ENCODE measurements at regions not wholly inside any gene's neighbourhood (a gene's known extent, or its start where the extent isn't known, plus 50 kb on each side); places are given as distances from the start of the nearest gene placed in this dataset.

- H3K36me3 Mint-ChIP-seq: no peaks in the 10 kb centered on the region
- no peak for TF ChIP-seq CTCF (conservative IDR thresholded peaks at IDR 0.05)
- H3K27me3 Mint-ChIP-seq: no peaks in the 10 kb centered on the region
- H3K27ac Mint-ChIP-seq: no peak overlapping the region
- DNase-seq (ENCODE audit: extremely low spot score, unreplicated experiment): no peak
- no peaks in the 10 kb centered on the region for H3K9me3 Mint-ChIP-seq
- H3K4me1 Mint-ChIP-seq (ENCODE audit: unreplicated experiment): no peaks in the 10 kb centered on the region
- H3K4me3 Mint-ChIP-seq: no peak overlapping the region
These were observed 60.5 kb upstream of the C1GALT1C1 start for GRCh38 chrX:120690344-120690743.

- no peak for TF ChIP-seq CTCF (conservative IDR thresholded peaks at IDR 0.05)
- H3K4me1 Mint-ChIP-seq (ENCODE audit: unreplicated experiment): no peaks in the 10 kb centered on the region
These were observed 50.2 kb upstream of the C1GALT1C1 start for GRCh38 chrX:120680090-120680489.

More at GRCh38 chrX:120680090-120680489, 50.2 kb upstream of the C1GALT1C1 start:
- no peak for DNase-seq (ENCODE audit: extremely low spot score, unreplicated experiment)
- Mint-ChIP-seq H3K4me3 (no peak overlapping the region), H3K27ac (no peak overlapping the region), H3K27me3 (no peaks in the 10 kb centered on the region), H3K9me3 (peaks cover 5% of the 10 kb centered on the region), H3K36me3 (no peaks in the 10 kb centered on the region)

Measured in type B pancreatic cell (in vitro differentiated cells).